ENCODE measurements at regions not wholly inside any gene's neighbourhood (a gene's known extent, or its start where the extent isn't known, plus 50 kb on each side); places are given as distances from the start of the nearest gene placed in this dataset.

DNA sequence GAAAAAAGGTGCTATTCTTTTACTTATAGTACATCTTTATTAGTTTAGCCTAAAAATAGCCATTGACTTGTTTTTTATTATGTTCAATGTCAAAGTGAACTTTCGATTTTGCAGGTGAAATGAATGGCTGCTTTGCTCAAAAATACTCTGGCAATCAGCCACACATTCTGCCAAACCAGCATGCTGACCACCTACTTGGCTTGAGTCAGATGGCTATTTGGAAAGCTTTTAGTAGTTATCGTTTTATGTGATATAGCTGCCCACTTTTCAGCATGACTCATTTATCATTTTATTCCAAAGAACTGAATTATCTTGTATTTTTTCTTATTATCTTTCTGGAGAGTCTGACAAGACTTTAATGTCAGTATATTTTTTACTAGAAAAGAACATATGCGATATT, 1615.8 kb upstream of the TMEFF2 start:
- Histone ChIP-seq H3K27me3 (replicated peaks; ENCODE audit: control insufficient read depth, insufficient read depth, low read length) (no peaks in the 10 kb centered on the region), H3K4me3 (ENCODE audit: low read depth, low read length) (no peak overlapping the region), H3K36me3 (ENCODE audit: control insufficient read depth, insufficient read depth, low read length) (no peaks in the 10 kb centered on the region), H3K4me1 (no peaks in the 10 kb centered on the region), H3K9me3 (no peaks in the 10 kb centered on the region)
- TF ChIP-seq, protein P1, sequence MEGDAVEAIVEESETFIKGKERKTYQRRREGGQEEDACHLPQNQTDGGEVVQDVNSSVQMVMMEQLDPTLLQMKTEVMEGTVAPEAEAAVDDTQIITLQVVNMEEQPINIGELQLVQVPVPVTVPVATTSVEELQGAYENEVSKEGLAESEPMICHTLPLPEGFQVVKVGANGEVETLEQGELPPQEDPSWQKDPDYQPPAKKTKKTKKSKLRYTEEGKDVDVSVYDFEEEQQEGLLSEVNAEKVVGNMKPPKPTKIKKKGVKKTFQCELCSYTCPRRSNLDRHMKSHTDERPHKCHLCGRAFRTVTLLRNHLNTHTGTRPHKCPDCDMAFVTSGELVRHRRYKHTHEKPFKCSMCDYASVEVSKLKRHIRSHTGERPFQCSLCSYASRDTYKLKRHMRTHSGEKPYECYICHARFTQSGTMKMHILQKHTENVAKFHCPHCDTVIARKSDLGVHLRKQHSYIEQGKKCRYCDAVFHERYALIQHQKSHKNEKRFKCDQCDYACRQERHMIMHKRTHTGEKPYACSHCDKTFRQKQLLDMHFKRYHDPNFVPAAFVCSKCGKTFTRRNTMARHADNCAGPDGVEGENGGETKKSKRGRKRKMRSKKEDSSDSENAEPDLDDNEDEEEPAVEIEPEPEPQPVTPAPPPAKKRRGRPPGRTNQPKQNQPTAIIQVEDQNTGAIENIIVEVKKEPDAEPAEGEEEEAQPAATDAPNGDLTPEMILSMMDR (IDR thresholded peaks at IDR 0.05; ENCODE audit: insufficient read depth in 1 of 2, low read depth in 1 of 2, low read length in 1 of 2, severe bottlenecking in 1 of 2, unreplicated experiment in 1 of 2): no peak
- Mint-ChIP-seq H3K27me3 (ENCODE audit: insufficient read depth, unreplicated experiment) (no peaks in the 10 kb centered on the region), H3K4me1 (ENCODE audit: low read depth, unreplicated experiment) (no peaks in the 10 kb centered on the region), H3K9me3 (ENCODE audit: unreplicated experiment) (no peaks in the 10 kb centered on the region), H3K4me3 (ENCODE audit: unreplicated experiment) (no peak overlapping the region), H3K36me3 (ENCODE audit: insufficient read depth, unreplicated experiment) (no peaks in the 10 kb centered on the region), H3K27ac (ENCODE audit: unreplicated experiment) (no peak overlapping the region)
- intact Hi-C loops (cut with micrococcal nuclease; ENCODE audit: unreplicated experiment): no loop called here
- DNase-seq: no peak
- BruUV-seq (replicated peaks): no TSS peak
- ChIA-PET POLR2A (no interaction called here), CTCF (no interaction called here)

DNA sequence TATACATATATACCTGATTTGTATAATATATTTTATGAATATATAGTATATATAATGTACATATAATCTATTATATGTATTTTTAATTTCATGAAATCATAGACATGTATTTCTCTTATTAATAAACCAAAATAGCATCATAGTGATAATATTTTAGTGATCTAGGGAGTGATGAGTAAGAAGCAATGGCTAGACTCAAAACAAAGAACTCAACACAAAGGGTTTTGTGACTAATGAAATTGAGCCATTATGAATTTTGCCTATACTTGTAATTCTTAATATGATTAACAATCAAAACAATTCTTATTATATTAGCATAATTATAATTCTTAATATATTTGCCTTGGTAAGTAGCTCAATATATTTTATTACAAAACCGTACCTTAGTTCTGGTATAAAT, 1614.1 kb upstream of the TMEFF2 start:
- no peaks in the 10 kb centered on the region for H3K36me3 ChIP-seq (ENCODE audit: control insufficient read depth, insufficient read depth, low read length)
- ChIA-PET CTCF (no interaction called here), POLR2A (no interaction called here)
- no peaks in the 10 kb centered on the region for H3K27me3 Mint-ChIP-seq (ENCODE audit: insufficient read depth, unreplicated experiment)
- DNase-seq: no peak
- no peaks in the 10 kb centered on the region for H3K4me1 Mint-ChIP-seq (ENCODE audit: low read depth, unreplicated experiment)
- H3K36me3 Mint-ChIP-seq (ENCODE audit: insufficient read depth, unreplicated experiment): no peaks in the 10 kb centered on the region
- no peaks in the 10 kb centered on the region for H3K9me3 Mint-ChIP-seq (ENCODE audit: unreplicated experiment)
- H3K9me3 ChIP-seq: no peaks in the 10 kb centered on the region
- H3K4me3 Mint-ChIP-seq (ENCODE audit: unreplicated experiment): no peak overlapping the region
- TF ChIP-seq, protein P1 (IDR thresholded peaks at IDR 0.05; ENCODE audit: insufficient read depth in 1 of 2, low read depth in 1 of 2, low read length in 1 of 2, severe bottlenecking in 1 of 2, unreplicated experiment in 1 of 2): no peak
- H3K27ac Mint-ChIP-seq (ENCODE audit: unreplicated experiment): no peak overlapping the region
- intact Hi-C loops (cut with micrococcal nuclease; ENCODE audit: unreplicated experiment): loop anchor here (5.0 kb wide), 1 partner anchor 43 kb away; no protein-coding TSS in a partner anchor
- no TSS peak for BruUV-seq (replicated peaks)
- H3K4me3 ChIP-seq (ENCODE audit: low read depth, low read length): no peak overlapping the region
- no peaks in the 10 kb centered on the region for H3K27me3 ChIP-seq (replicated peaks; ENCODE audit: control insufficient read depth, insufficient read depth, low read length)
- no peaks in the 10 kb centered on the region for H3K4me1 ChIP-seq

DNA sequence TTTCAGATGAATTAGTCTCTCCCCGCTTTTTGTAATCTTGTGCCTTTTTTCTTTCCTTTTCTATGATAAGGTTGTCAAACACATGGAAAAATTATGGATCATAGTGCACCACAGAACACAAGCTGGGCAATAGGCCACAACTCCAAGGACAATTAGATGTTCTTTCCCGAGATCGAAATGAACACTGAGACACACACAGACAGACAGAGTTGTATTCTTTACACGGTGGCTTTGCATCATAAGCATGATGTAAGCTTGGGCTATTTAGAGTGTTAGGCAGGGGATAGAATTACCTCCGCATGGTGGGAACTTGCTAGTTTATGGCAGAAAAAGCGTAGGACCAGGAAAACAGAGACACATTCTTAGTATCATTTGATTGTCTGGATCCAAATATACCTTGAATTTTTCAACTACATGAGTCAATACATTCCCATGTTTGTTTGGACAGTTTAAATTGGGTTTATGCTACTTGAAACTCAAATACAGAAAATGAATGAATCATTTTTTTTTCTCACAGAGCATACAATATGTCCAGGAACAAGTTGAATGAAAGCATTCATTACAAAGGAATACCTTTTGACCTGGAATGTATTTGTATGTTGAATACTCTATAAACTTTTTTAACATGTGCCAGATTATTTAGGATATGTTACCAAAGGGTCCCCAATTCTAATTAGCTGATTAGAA, 1611.5 kb upstream of the TMEFF2 start:
- TF ChIP-seq, protein P1 (IDR thresholded peaks at IDR 0.05; ENCODE audit: insufficient read depth in 1 of 2, low read depth in 1 of 2, low read length in 1 of 2, severe bottlenecking in 1 of 2, unreplicated experiment in 1 of 2): no peak
- Mint-ChIP-seq H3K4me1 (ENCODE audit: low read depth, unreplicated experiment) (no peaks in the 10 kb centered on the region), H3K4me3 (ENCODE audit: unreplicated experiment) (no peak overlapping the region), H3K27me3 (ENCODE audit: insufficient read depth, unreplicated experiment) (no peaks in the 10 kb centered on the region), H3K9me3 (ENCODE audit: unreplicated experiment) (no peaks in the 10 kb centered on the region), H3K27ac (ENCODE audit: unreplicated experiment) (no peak overlapping the region), H3K36me3 (ENCODE audit: insufficient read depth, unreplicated experiment) (no peaks in the 10 kb centered on the region)
- CTCF ChIA-PET: no interaction called here
- no peak overlapping the region for H3K4me3 ChIP-seq (ENCODE audit: low read depth, low read length)
- no peaks in the 10 kb centered on the region for H3K36me3 ChIP-seq (ENCODE audit: control insufficient read depth, insufficient read depth, low read length)
- DNase-seq: no peak
- H3K27me3 ChIP-seq (replicated peaks; ENCODE audit: control insufficient read depth, insufficient read depth, low read length): no peaks in the 10 kb centered on the region
- BruUV-seq (replicated peaks): no TSS peak
- POLR2A ChIA-PET: no interaction called here
- no peaks in the 10 kb centered on the region for H3K4me1 ChIP-seq
- no peaks in the 10 kb centered on the region for H3K9me3 ChIP-seq
- intact Hi-C loops (cut with micrococcal nuclease; ENCODE audit: unreplicated experiment): loop anchor here (5.0 kb wide), 1 partner anchor 46 kb away; no protein-coding TSS in a partner anchor
